IMR-90 (cell line): ENCODE measurements at regions not wholly inside any gene's neighbourhood (a gene's known extent, or its start where the extent isn't known, plus 50 kb on each side); places are given as distances from the start of the nearest gene placed in this dataset.

ENCODE experiments used
- ATAC-seq: fragments of 200-7000 bp; cut with Tn5 transposase; 2 replicates; pipeline ENCODE4 v1.9.1; 2020; ENCODE audit warnings: low read depth, mild to moderate bottlenecking, moderate library complexity
- BruUV-seq: library from RNA; stranded (reverse); fragments of 400-500 nt; replicated peaks from 2 replicates; lab custom pipeline; 2021; lab: Mats Ljungman, UMichigan
- CTCF ChIA-PET: fragments of 300-600 bp; formaldehyde crosslinking; extraction: SDS; loops from one replicate; lab custom pipeline; 2021; ENCODE audit warnings: antibody characterized with exemption; lab: Yijun Ruan, JAX
- POLR2A ChIA-PET: fragments of 300-600 bp; sonication (Branson Sonifier 250); formaldehyde crosslinking; loops from one replicate; lab custom pipeline; 2022; ENCODE audit warnings: antibody characterized with exemption; ENCODE audit not compliant: unreplicated experiment; lab: Charles Lee
- DNase-seq: peaks from one replicate; pipeline ENCODE4 v3.0.0; 2013
- H2AFZ ChIP-seq: replicated peaks from 2 replicates; pipeline ENCODE3; 2013; ENCODE audit warnings: low read length, mild to moderate bottlenecking; ENCODE audit not compliant: poor library complexity
- H2AK5ac ChIP-seq: 2 replicates; pipeline ENCODE4 v1.6.1; 2013; ENCODE audit warnings: low read depth, low read length, inconsistent platforms
- H2AK9ac ChIP-seq: replicated peaks from 2 replicates; pipeline ENCODE3; 2013; ENCODE audit warnings: mild to moderate bottlenecking, low read depth, low read length, moderate library complexity; ENCODE audit not compliant: poor library complexity
- H2BK120ac ChIP-seq: 2 replicates; pipeline ENCODE4 v1.6.1; 2013; ENCODE audit warnings: low read depth, low read length, inconsistent platforms
- H2BK15ac ChIP-seq: 3 replicates; pipeline ENCODE4 v1.6.1; 2013; ENCODE audit warnings: low read depth, low read length, inconsistent platforms
- H2BK20ac ChIP-seq: 2 replicates; pipeline ENCODE4 v1.6.1; 2013; ENCODE audit warnings: low read depth, mild to moderate bottlenecking, inconsistent platforms, low read length, moderate library complexity
- H2BK5ac ChIP-seq: 2 replicates; pipeline ENCODE4 v1.6.1; 2013; ENCODE audit warnings: mild to moderate bottlenecking, low read depth, low read length, inconsistent platforms; ENCODE audit not compliant: poor library complexity, severe bottlenecking
- H3K14ac ChIP-seq: replicated peaks from 2 replicates; pipeline ENCODE4 v1.6.1; 2013; ENCODE audit warnings: low read depth, low read length, inconsistent platforms
- H3K18ac ChIP-seq: 2 replicates; pipeline ENCODE4 v1.6.1; 2013; ENCODE audit warnings: low read depth, low read length, control low read depth
- H3K23ac ChIP-seq: 2 replicates; pipeline ENCODE4 v1.6.1; 2013; ENCODE audit warnings: low read depth, low read length, inconsistent platforms
- H3K27ac ChIP-seq: 2 replicates; pipeline ENCODE4 v1.5.1; 2013; ENCODE audit warnings: mild to moderate bottlenecking, control low read depth, low read length; ENCODE audit not compliant: insufficient read depth
- H3K27me3 ChIP-seq: 2 replicates; pipeline ENCODE4 v1.6.1; 2013; ENCODE audit warnings: low read length; ENCODE audit not compliant: control insufficient read depth, insufficient read depth
- H3K36me3 ChIP-seq: 2 replicates; pipeline ENCODE4 v1.6.1; 2013; ENCODE audit warnings: low read length, mixed read lengths; ENCODE audit not compliant: control insufficient read depth, insufficient read depth
- H3K4ac ChIP-seq: 2 replicates; pipeline ENCODE4 v1.6.1; 2013; ENCODE audit warnings: low read depth, low read length, inconsistent platforms
- H3K4me1 ChIP-seq: 2 replicates; pipeline ENCODE4 v1.6.1; 2013; ENCODE audit warnings: low read length, mixed read lengths; ENCODE audit not compliant: control insufficient read depth, insufficient read depth
- H3K4me2 ChIP-seq: 2 replicates; pipeline ENCODE4 v1.6.1; 2013; ENCODE audit warnings: low read depth, mild to moderate bottlenecking, control low read depth, low read length, moderate library complexity
- H3K4me3 ChIP-seq: 2 replicates; pipeline ENCODE4 v1.5.1; 2013; ENCODE audit warnings: low read depth, mild to moderate bottlenecking, control low read depth, low read length, moderate library complexity; ENCODE audit not compliant: insufficient read depth
- H3K56ac ChIP-seq: 2 replicates; pipeline ENCODE4 v1.6.1; 2013; ENCODE audit warnings: low read length, inconsistent platforms; ENCODE audit not compliant: insufficient read depth; ENCODE audit errors: extremely low read depth
- H3K79me1 ChIP-seq, 2 experiments: 2 replicates each; pipeline ENCODE4 v1.6.1; 2013; ENCODE audit warnings: low read length in 2 of 2, inconsistent platforms in 1 of 2, low read depth in 1 of 2
- H3K9ac ChIP-seq: 2 replicates; pipeline ENCODE4 v1.6.1; 2013; ENCODE audit warnings: low read depth, low read length, control low read depth
- H3K9me1 ChIP-seq: 2 replicates; pipeline ENCODE4 v1.6.1; 2013; ENCODE audit warnings: low read length, inconsistent platforms; ENCODE audit not compliant: insufficient read depth
- H3K9me3 ChIP-seq: 2 replicates; pipeline ENCODE4 v1.6.1; 2013; ENCODE audit warnings: low read length; ENCODE audit not compliant: control insufficient read depth, insufficient read depth
- H4K20me1 ChIP-seq: 2 replicates; pipeline ENCODE4 v1.6.1; 2013; ENCODE audit warnings: low read length, inconsistent platforms; ENCODE audit not compliant: insufficient read depth
- H4K5ac ChIP-seq: 2 replicates; pipeline ENCODE4 v1.6.1; 2013; ENCODE audit warnings: mild to moderate bottlenecking, low read depth, low read length, control low read depth
- H4K8ac ChIP-seq, 2 experiments: 2 replicates each; pipeline ENCODE4 v1.6.1; 2013; ENCODE audit warnings: low read depth in 2 of 2, low read length in 2 of 2, control low read depth in 1 of 2, inconsistent platforms in 1 of 2
- H4K91ac ChIP-seq: 2 replicates; pipeline ENCODE4 v1.6.1; 2013; ENCODE audit warnings: low read depth, low read length, inconsistent platforms; ENCODE audit not compliant: insufficient read depth
- MAFK ChIP-seq: IDR thresholded peaks from 2 replicates; pipeline ENCODE4 v1.6.1; 2012; ENCODE audit warnings: low read depth, low read length, improper control_type of control experiment
- RCOR1 ChIP-seq: IDR thresholded peaks from 2 replicates; pipeline ENCODE4 v1.6.1; 2012; ENCODE audit warnings: mild to moderate bottlenecking, low read length, improper control_type of control experiment; ENCODE audit not compliant: insufficient replicate concordance
- WGBS, 2 experiments: methylation state at CpG; one replicate each; pipeline versions ENCODE4 v1.1.5 to v1.1.7; 2013; ENCODE audit warnings: missing lambda C conversion rate in 2 of 2; ENCODE audit not compliant: insufficient read length in 1 of 2; ENCODE audit errors: extremely low coverage in 2 of 2; 5-methylcytosine and 5-hydroxymethylcytosine counted together
- dilution Hi-C: fragments of 300-500 bp; cut with HindIII; formaldehyde crosslinking; loops from one replicate; pipeline ENCODE4 v1.14.3; 2018; ENCODE audit warnings: low sequenced_read_pairs; ENCODE audit not compliant: unreplicated experiment
- in situ Hi-C: fragments of 300-500 bp; cut with MboI; formaldehyde crosslinking; loops from 3 replicates; pipeline ENCODE4 v1.14.3; 2019; ENCODE audit warnings: low sequenced_read_pairs, inconsistent platforms, mixed read lengths
- intact Hi-C: fragments of 100-400 bp; cut with micrococcal nuclease; formaldehyde crosslinking; loops from 2 replicates; pipeline ENCODE4 v1.10.0; 2022

GRCh38 chr2:183680573-183680972 lies 556.3 kb downstream of the NUP35 start:
- intact Hi-C loops, result no loop called here
- Histone ChIP-seq H3K9me1 (no peaks in the 10 kb centered on the region), H2BK120ac (no peak overlapping the region), H2AFZ (no peak overlapping the region), H4K8ac (no peak overlapping the region), H2BK15ac (no peak overlapping the region), H3K56ac (no peak overlapping the region), H3K4me2 (no peak overlapping the region), H3K9me3 (peaks cover 3% of the 10 kb centered on the region; the same call in 1 of the 2 replicates), H2AK9ac (no peak overlapping the region), H2BK20ac (no peak overlapping the region), H3K4ac (no peak overlapping the region), H3K4me1 (no peaks in the 10 kb centered on the region), H4K20me1 (no peaks in the 10 kb centered on the region), H3K14ac (no peak overlapping the region), H3K23ac (no peak overlapping the region), H3K79me1 (no peaks in the 10 kb centered on the region), H2AK5ac (no peak overlapping the region), H4K91ac (no peak overlapping the region), H3K27ac (no peak overlapping the region), H3K36me3 (no peaks in the 10 kb centered on the region), H2BK5ac (no peak overlapping the region), H3K18ac (no peak overlapping the region), H4K5ac (no peak overlapping the region), H3K27me3 (no peaks in the 10 kb centered on the region), H3K9ac (no peak overlapping the region), H3K4me3 (no peak overlapping the region)
- ATAC-seq (no peak), DNase-seq (no peak)
- TF ChIP-seq RCOR1 (no peak), MAFK (peak; percentile 70)
- ChIA-PET POLR2A (no interaction called here), CTCF (no interaction called here)
- dilution Hi-C loops, result no loop called here
- WGBS, 2 experiments, result no CpG with 5 or more reads among the region's 2 CpGs
- in situ Hi-C loops, result no loop called here
- no TSS peak for BruUV-seq
